IMR-90 (cell line): ENCODE measurements at regions not wholly inside any gene's neighbourhood (a gene's known extent, or its start where the extent isn't known, plus 50 kb on each side); places are given as distances from the start of the nearest gene placed in this dataset.
"Not testable (repeated sequence)": the region's sequence is repeated elsewhere in the genome, so short reads cannot be mapped to it uniquely, and the experiment has no call there.

Experiments
- ATAC-seq: fragments of 200-7000 bp; cut with Tn5 transposase; 2 replicates; pipeline ENCODE4 v1.9.1; 2020; ENCODE audit warnings: low read depth, mild to moderate bottlenecking, moderate library complexity
- BruUV-seq: library from RNA; stranded (reverse); fragments of 400-500 nt; replicated peaks from 2 replicates; lab custom pipeline; 2021; lab: Mats Ljungman, UMichigan
- CTCF ChIA-PET: fragments of 300-600 bp; formaldehyde crosslinking; extraction: SDS; loops from one replicate; lab custom pipeline; 2021; ENCODE audit warnings: antibody characterized with exemption; lab: Yijun Ruan, JAX
- POLR2A ChIA-PET: fragments of 300-600 bp; sonication (Branson Sonifier 250); formaldehyde crosslinking; loops from one replicate; lab custom pipeline; 2022; ENCODE audit warnings: antibody characterized with exemption; ENCODE audit not compliant: unreplicated experiment; lab: Charles Lee
- DNase-seq: peaks from one replicate; pipeline ENCODE4 v3.0.0; 2013
- H2AFZ ChIP-seq: replicated peaks from 2 replicates; pipeline ENCODE3; 2013; ENCODE audit warnings: low read length, mild to moderate bottlenecking; ENCODE audit not compliant: poor library complexity
- H2AK5ac ChIP-seq: 2 replicates; pipeline ENCODE4 v1.6.1; 2013; ENCODE audit warnings: low read depth, low read length, inconsistent platforms
- H2AK9ac ChIP-seq: replicated peaks from 2 replicates; pipeline ENCODE3; 2013; ENCODE audit warnings: mild to moderate bottlenecking, low read depth, low read length, moderate library complexity; ENCODE audit not compliant: poor library complexity
- H2BK120ac ChIP-seq: 2 replicates; pipeline ENCODE4 v1.6.1; 2013; ENCODE audit warnings: low read depth, low read length, inconsistent platforms
- H2BK15ac ChIP-seq: 3 replicates; pipeline ENCODE4 v1.6.1; 2013; ENCODE audit warnings: low read depth, low read length, inconsistent platforms
- H2BK20ac ChIP-seq: 2 replicates; pipeline ENCODE4 v1.6.1; 2013; ENCODE audit warnings: low read depth, mild to moderate bottlenecking, inconsistent platforms, low read length, moderate library complexity
- H2BK5ac ChIP-seq: 2 replicates; pipeline ENCODE4 v1.6.1; 2013; ENCODE audit warnings: mild to moderate bottlenecking, low read depth, low read length, inconsistent platforms; ENCODE audit not compliant: poor library complexity, severe bottlenecking
- H3K14ac ChIP-seq: replicated peaks from 2 replicates; pipeline ENCODE4 v1.6.1; 2013; ENCODE audit warnings: low read depth, low read length, inconsistent platforms
- H3K18ac ChIP-seq: 2 replicates; pipeline ENCODE4 v1.6.1; 2013; ENCODE audit warnings: low read depth, low read length, control low read depth
- H3K23ac ChIP-seq: 2 replicates; pipeline ENCODE4 v1.6.1; 2013; ENCODE audit warnings: low read depth, low read length, inconsistent platforms
- H3K27ac ChIP-seq: 2 replicates; pipeline ENCODE4 v1.5.1; 2013; ENCODE audit warnings: mild to moderate bottlenecking, control low read depth, low read length; ENCODE audit not compliant: insufficient read depth
- H3K27me3 ChIP-seq: 2 replicates; pipeline ENCODE4 v1.6.1; 2013; ENCODE audit warnings: low read length; ENCODE audit not compliant: control insufficient read depth, insufficient read depth
- H3K36me3 ChIP-seq: 2 replicates; pipeline ENCODE4 v1.6.1; 2013; ENCODE audit warnings: low read length, mixed read lengths; ENCODE audit not compliant: control insufficient read depth, insufficient read depth
- H3K4ac ChIP-seq: 2 replicates; pipeline ENCODE4 v1.6.1; 2013; ENCODE audit warnings: low read depth, low read length, inconsistent platforms
- H3K4me1 ChIP-seq: 2 replicates; pipeline ENCODE4 v1.6.1; 2013; ENCODE audit warnings: low read length, mixed read lengths; ENCODE audit not compliant: control insufficient read depth, insufficient read depth
- H3K4me2 ChIP-seq: 2 replicates; pipeline ENCODE4 v1.6.1; 2013; ENCODE audit warnings: low read depth, mild to moderate bottlenecking, control low read depth, low read length, moderate library complexity
- H3K4me3 ChIP-seq: 2 replicates; pipeline ENCODE4 v1.5.1; 2013; ENCODE audit warnings: low read depth, mild to moderate bottlenecking, control low read depth, low read length, moderate library complexity; ENCODE audit not compliant: insufficient read depth
- H3K56ac ChIP-seq: 2 replicates; pipeline ENCODE4 v1.6.1; 2013; ENCODE audit warnings: low read length, inconsistent platforms; ENCODE audit not compliant: insufficient read depth; ENCODE audit errors: extremely low read depth
- H3K79me1 ChIP-seq, 2 experiments: 2 replicates each; pipeline ENCODE4 v1.6.1; 2013; ENCODE audit warnings: low read length in 2 of 2, inconsistent platforms in 1 of 2, low read depth in 1 of 2
- H3K9ac ChIP-seq: 2 replicates; pipeline ENCODE4 v1.6.1; 2013; ENCODE audit warnings: low read depth, low read length, control low read depth
- H3K9me1 ChIP-seq: 2 replicates; pipeline ENCODE4 v1.6.1; 2013; ENCODE audit warnings: low read length, inconsistent platforms; ENCODE audit not compliant: insufficient read depth
- H3K9me3 ChIP-seq: 2 replicates; pipeline ENCODE4 v1.6.1; 2013; ENCODE audit warnings: low read length; ENCODE audit not compliant: control insufficient read depth, insufficient read depth
- H4K20me1 ChIP-seq: 2 replicates; pipeline ENCODE4 v1.6.1; 2013; ENCODE audit warnings: low read length, inconsistent platforms; ENCODE audit not compliant: insufficient read depth
- H4K5ac ChIP-seq: 2 replicates; pipeline ENCODE4 v1.6.1; 2013; ENCODE audit warnings: mild to moderate bottlenecking, low read depth, low read length, control low read depth
- H4K8ac ChIP-seq, 2 experiments: 2 replicates each; pipeline ENCODE4 v1.6.1; 2013; ENCODE audit warnings: low read depth in 2 of 2, low read length in 2 of 2, control low read depth in 1 of 2, inconsistent platforms in 1 of 2
- H4K91ac ChIP-seq: 2 replicates; pipeline ENCODE4 v1.6.1; 2013; ENCODE audit warnings: low read depth, low read length, inconsistent platforms; ENCODE audit not compliant: insufficient read depth
- BHLHE40 ChIP-seq: fragments of 150-350 bp; IDR thresholded peaks from 2 replicates; pipeline ENCODE4 v1.6.1; 2016; ENCODE audit warnings: mild to moderate bottlenecking, low read depth, low read length
- NFE2L2 ChIP-seq: fragments of 150-350 bp; IDR thresholded peaks from 2 replicates; pipeline ENCODE4 v1.6.1; 2016; ENCODE audit warnings: low read depth, mild to moderate bottlenecking, low read length
- POLR2A ChIP-seq: IDR thresholded peaks from 2 replicates; pipeline ENCODE4 v1.6.1; 2012; ENCODE audit warnings: mild to moderate bottlenecking, low read depth, low read length
- WGBS, 2 experiments: methylation state at CpG; one replicate each; pipeline versions ENCODE4 v1.1.5 to v1.1.7; 2013; ENCODE audit warnings: missing lambda C conversion rate in 2 of 2; ENCODE audit not compliant: insufficient read length in 1 of 2; ENCODE audit errors: extremely low coverage in 2 of 2; 5-methylcytosine and 5-hydroxymethylcytosine counted together
- dilution Hi-C: fragments of 300-500 bp; cut with HindIII; formaldehyde crosslinking; loops from one replicate; pipeline ENCODE4 v1.14.3; 2018; ENCODE audit warnings: low sequenced_read_pairs; ENCODE audit not compliant: unreplicated experiment
- in situ Hi-C: fragments of 300-500 bp; cut with MboI; formaldehyde crosslinking; loops from 3 replicates; pipeline ENCODE4 v1.14.3; 2019; ENCODE audit warnings: low sequenced_read_pairs, inconsistent platforms, mixed read lengths
- intact Hi-C: fragments of 100-400 bp; cut with micrococcal nuclease; formaldehyde crosslinking; loops from 2 replicates; pipeline ENCODE4 v1.10.0; 2022

GRCh38 chr18:40249390-40250080 lies 1705.5 kb upstream of the PIK3C3 start:
- WGBS, 2 experiments: no CpG with 5 or more reads among the region's 3 CpGs
- Histone ChIP-seq H2BK120ac (no peak overlapping the region), H3K4me3 (no peak overlapping the region), H3K9me3 (peaks cover 3% of the 10 kb centered on the region; the same call in 1 of the 2 replicates), H3K79me1 (no peaks in the 10 kb centered on the region), H3K14ac (no peak overlapping the region), H3K4ac (no peak overlapping the region; the same call in 1 of the 2 replicates), H3K27me3 (no peaks in the 10 kb centered on the region), H2AK9ac (no peak overlapping the region), H3K23ac (no peak overlapping the region), H2AFZ (no peak overlapping the region), H3K4me2 (no peak overlapping the region), H2AK5ac (no peak overlapping the region), H4K20me1 (no peaks in the 10 kb centered on the region), H3K18ac (no peak overlapping the region), H2BK15ac (peak overlapping the region; percentile 76; the same call in 1 of the 3 replicates), H2BK20ac (no peak overlapping the region; the same call in 1 of the 2 replicates), H4K8ac (no peak overlapping the region), H4K91ac (no peak overlapping the region), H3K4me1 (no peaks in the 10 kb centered on the region), H3K9ac (no peak overlapping the region), H4K5ac (no peak overlapping the region), H2BK5ac (no peak overlapping the region), H3K9me1 (no peaks in the 10 kb centered on the region), H3K56ac (no peak overlapping the region), H3K36me3 (no peaks in the 10 kb centered on the region), H3K27ac (no peak overlapping the region)
- no peak for TF ChIP-seq NFE2L2
- no peak for TF ChIP-seq POLR2A
- TF ChIP-seq BHLHE40: peak; percentile 65; the same call in 1 of the 2 replicates
- DNase-seq: peak; percentile 6
- BruUV-seq: no TSS peak
- ChIA-PET POLR2A (no interaction called here), CTCF (no interaction called here)
- in situ Hi-C loops: no loop called here
- ATAC-seq: no peak
- intact Hi-C loops: no loop called here
- dilution Hi-C loops: no loop called here

GRCh38 chr18:40245612-40246011 lies 1709.4 kb upstream of the PIK3C3 start:
- H3K18ac ChIP-seq, H3K9ac ChIP-seq, H3K9me1 ChIP-seq, H2BK5ac ChIP-seq, H3K27me3 ChIP-seq, H4K5ac ChIP-seq, H2BK20ac ChIP-seq, ATAC-seq, CTCF ChIA-PET, in situ Hi-C loops, H3K79me1 ChIP-seq, dilution Hi-C loops, H2BK15ac ChIP-seq, H3K36me3 ChIP-seq, H4K91ac ChIP-seq, H3K4me1 ChIP-seq, H2AK9ac ChIP-seq, H3K27ac ChIP-seq, H4K20me1 ChIP-seq, H2AFZ ChIP-seq, H3K23ac ChIP-seq, H3K56ac ChIP-seq, DNase-seq, BruUV-seq, POLR2A ChIA-PET, H2AK5ac ChIP-seq, H3K14ac ChIP-seq, intact Hi-C loops, H3K4me2 ChIP-seq, H3K4ac ChIP-seq, H4K8ac ChIP-seq, H3K9me3 ChIP-seq, H2BK120ac ChIP-seq, H3K4me3 ChIP-seq: not testable (repeated sequence)
- 60% methylated on average over 1 of the region's 5 CpGs; no CpG with 5 or more reads in 1 of the 2 experiments for WGBS, 2 experiments
